Superior temporal gyrus (tissue), 1 donor: ENCODE measurements at regions not wholly inside any gene's neighbourhood (a gene's known extent, or its start where the extent isn't known, plus 50 kb on each side); places are given as distances from the start of the nearest gene placed in this dataset.

Source experiments
- DNase-seq: peaks from one replicate; pipeline ENCODE4 v3.0.0-alpha.2; 2016; ENCODE audit errors: extremely low spot score

DNA sequence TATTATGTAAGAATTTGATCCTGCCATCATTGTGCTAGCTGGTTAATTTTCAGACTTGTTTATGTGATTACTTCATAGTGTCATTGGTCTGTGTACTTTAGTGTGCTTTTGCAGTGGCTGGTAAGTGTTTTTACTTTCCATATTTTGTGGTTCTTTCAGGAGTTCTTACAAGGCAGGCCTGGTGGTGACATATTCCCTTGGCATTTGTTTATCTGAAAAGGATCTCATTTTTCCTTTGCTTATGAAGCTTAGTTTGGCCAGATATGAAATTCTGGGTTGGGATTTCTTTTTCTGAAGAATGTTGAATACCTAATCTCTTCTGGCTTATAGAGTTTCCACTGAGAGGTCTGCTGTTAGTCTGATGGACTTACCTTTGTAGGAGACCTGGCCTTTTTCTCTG, 72.8 kb upstream of the MC4R start:
- no peak for DNase-seq

- no peak for DNase-seq
Measured at GRCh38 chr18:60446821-60447220, 74.2 kb upstream of the MC4R start.

GRCh38 chr18:60448487-60449267, 76.1 kb upstream of the MC4R start:
- DNase-seq: no peak

DNA sequence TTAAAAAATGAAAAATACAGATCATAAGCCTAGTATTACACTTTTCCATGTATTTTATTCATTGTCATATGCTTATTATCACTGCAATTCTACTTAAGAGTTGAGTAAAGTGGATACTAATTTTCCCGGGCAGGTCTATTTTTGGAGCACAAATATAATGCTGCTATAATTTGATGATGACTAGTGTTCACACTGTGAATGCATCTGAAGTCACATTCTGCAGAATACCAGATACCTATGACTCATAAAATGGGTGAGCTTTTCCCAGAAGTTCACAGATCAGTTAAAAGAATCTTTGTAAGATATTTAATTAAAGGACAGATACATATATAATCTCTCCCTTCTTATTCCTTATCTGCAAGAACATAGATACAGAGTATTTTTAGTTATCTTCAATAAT, 79.8 kb upstream of the MC4R start:
- no peak for DNase-seq

DNA sequence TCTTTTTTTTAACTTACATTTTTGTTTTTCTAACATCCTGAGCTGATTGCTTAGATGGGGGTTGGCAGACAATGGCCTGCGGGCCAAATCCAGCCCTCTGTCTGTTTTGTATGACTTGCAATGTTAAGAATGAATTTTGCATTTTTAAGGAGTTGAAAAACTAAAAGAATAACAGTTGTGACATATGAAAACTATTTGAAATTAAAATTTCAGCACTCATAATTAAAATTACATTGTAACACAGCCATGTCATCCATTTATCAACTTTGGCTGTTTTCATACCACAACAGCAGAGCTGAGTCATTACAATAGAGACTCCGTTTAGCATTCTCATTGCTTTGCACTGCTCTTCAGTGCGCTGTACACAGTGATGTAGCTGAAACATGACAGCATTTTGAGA, 94.1 kb upstream of the MC4R start:
- no peak for DNase-seq

DNA sequence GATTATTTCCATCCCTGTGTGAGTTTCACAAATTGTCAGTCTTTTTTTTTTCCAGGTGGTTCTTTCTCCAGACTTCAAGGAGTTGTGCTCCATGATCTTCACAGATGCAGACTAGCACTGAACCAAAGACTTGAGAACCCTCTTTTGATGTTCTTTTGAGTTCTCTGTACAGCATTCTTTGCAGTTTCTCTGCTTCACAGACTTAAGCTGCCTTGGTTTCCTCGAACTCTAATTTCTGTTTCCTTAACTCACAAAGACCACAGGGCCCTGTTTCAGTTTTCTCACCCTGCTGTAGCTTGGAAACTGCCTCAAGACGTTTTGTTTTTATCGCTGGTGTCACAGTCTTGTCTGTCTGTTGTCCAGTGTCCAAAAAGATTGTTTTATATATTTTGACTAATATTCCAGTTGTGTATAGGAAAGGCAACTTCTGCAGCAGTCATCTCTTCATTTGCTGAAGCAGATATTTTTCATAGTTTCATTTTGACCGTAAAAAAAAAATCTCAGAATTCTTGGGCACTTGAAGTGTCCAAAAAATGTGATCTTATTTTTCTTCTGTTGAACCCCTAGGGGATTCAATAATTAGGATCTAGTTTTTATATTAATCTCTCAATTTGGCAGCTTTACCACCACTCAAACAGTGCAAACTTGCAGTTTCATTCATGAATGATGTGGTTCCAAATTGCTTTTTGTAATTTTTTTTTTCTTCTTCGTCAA, 97.0 kb upstream of the MC4R start:
- DNase-seq: no peak

DNA sequence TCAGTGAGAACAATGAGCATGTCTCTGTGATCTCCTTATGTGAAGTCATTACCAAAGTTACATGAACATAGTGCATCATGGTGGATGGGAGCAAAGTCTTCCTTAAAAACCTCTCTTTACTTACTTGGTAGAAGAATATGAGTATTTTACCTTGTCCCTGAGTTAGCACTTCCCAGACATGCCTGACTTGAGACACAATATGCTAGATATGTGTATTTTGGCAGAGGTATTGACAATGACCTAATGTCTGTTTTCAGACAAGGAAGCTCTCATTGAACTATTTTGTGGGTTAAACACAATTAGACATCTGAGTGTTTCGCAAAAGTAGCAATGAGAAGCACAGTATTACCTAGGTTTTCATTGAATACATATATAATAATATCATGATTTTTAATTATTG, 99.1 kb upstream of the MC4R start:
- no peak for DNase-seq

- DNase-seq: no peak
Measured at GRCh38 chr18:60485201-60485600, 112.6 kb upstream of the MC4R start.

DNA sequence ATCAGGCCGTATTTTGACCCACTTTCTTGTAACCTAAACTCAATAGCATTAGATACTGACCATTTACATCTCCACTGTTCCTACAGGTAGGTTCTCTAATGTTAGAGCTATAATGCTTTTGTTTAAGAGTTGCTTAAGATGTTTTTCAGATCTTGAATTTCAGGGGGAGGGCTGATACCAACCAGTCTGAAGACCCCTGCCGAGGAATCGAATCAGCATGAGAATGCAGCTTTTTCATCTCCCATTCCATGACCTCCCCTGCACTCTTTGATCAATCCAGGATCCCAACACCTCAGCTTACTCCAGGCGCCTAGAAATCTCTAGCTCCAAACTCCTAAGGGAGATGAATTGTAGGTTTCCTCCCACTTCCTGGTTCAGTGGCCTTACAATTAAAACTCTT, 120.5 kb upstream of the MC4R start:
- DNase-seq: no peak

- DNase-seq: no peak
Measured at GRCh38 chr18:60499675-60500074, 127.1 kb upstream of the MC4R start.

DNA sequence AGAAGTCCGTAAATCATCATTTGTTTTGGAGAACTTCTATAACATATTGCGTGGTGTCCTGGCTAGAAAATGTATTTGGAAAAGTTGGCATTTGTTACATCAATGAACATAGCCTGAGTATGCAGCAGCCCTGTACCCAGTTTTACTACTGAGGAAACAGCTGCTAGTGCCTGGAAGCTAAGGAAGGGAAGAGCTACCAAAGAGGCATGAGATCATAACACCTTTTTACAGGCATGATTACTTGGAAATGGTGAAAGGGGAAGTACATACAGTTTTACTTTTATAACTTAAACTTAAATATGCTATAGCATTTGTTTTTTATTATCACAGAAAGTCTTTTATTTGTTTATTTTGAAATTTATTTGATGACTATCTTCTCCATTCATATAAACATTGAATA, 128.4 kb upstream of the MC4R start:
- DNase-seq: no peak

- DNase-seq: no peak
Measured at GRCh38 chr18:60502591-60502990, 130.0 kb upstream of the MC4R start.

- DNase-seq: no peak
Measured at GRCh38 chr18:60503199-60503598, 130.6 kb upstream of the MC4R start.

DNA sequence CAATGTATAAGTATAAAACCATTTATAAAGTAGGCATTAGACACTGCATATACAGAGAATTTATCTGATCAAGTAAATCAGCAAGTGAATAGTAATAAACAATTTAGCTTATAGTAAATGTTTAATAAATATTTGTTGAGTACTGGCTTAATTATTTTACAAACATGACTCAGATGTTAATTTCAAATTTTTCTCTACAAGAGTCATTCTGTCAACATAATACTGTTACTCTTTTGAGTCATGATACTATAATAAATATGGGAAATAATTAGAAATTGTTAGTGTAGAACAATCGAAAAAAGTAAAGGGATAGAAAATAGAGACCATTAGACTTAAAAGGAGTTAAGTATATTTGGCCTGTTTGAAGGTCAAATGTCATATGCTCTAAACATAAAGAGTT, 133.6 kb upstream of the MC4R start:
- no peak for DNase-seq

DNA sequence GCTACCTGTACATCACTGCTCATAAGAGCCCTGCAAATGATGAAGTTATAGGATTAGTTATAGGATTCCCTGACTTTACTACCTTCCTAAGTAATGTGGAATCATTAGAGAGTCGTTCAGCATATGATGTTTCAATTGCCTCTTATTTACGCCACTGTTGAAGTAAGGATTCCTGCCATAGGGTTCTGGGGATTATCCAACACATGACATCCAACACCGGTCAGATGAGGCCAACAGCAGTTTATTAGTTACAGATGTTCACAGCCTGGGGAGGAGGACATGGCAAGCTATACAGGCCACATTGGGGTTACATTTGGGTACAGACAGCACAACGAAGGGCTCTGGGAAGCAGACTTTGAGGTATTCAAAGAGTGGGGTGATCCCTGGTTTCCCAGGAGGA, 134.1 kb upstream of the MC4R start:
- no peak for DNase-seq

DNA sequence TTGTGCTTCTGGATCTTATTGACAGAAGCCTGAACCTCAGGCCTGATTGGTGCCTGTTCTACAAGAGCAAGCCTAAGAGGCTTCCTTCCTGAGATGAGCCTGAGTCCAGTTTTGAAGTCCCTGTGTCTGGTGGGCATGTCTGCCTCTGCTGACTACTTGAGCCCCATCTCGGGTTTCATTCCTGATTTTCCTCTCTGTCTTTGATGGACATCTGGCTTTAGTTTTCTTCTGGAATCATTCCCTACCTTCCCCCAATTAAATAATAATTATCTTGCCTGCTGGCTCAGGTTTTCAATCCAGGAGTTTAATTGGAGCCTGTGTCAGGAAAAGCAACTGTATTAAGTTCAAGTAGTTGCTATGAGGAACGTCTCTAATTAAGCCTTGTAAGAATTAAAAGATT, 135.5 kb upstream of the MC4R start:
- no peak for DNase-seq

DNA sequence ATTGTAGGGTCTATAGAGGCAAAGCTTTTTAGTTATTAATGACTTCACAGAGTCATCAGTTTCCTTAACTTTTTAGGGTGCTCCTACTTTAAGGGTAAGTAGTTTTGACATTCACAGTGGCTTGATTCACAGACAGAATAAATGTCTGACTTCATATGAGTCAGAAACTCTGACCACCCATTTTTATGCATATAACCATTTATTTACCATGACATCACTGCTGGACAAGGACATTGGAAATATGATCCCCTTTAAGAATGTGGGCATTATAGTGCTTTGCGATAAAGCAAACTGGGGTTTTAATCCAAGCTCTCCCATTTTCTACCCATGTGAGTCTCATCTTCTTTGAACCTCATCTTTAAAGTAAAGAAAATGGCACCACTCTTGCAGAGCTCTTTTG, 162.0 kb upstream of the MC4R start:
- no peak for DNase-seq

DNA sequence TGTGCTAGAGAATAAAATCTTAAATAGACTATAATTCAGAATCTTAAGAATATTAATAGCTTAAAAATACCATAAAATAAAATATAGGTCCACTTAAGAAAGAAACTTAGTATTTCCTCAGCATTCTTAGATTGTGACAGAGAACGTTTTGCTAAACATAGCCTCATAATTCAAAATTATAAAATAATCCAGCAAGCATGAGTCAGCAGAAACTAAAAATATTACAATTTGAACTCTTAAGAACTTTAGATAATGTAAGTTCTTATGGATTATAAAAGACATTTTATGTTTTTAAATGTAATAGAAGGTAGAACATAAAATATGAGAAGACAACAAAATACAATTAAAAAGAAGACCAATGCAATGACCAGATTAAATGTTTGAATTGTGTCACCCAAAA, 164.5 kb upstream of the MC4R start:
- DNase-seq: no peak

- DNase-seq: no peak
Measured at GRCh38 chr18:60538891-60539290, 166.3 kb upstream of the MC4R start.

- DNase-seq: peak; percentile 47
Measured at GRCh38 chr18:60541661-60542060, 169.1 kb upstream of the MC4R start.

DNA sequence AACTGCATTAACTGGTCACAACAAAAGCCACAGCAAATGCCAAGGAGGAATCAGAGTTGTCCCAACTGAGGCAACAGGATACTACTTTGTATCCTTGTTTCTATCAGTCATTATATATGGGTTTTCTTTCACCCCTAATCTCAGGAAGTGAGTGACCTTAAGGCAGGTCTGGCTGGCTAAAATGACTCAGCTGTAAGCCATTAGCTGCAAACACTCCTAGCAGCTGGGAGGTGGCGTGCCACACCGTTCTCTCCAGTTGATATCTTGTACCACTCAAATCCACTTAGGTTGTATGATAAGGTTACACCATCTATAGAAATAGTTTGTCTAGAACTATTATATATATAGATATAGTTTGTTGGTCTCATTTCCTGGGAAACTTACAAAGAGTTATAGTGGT, 171.1 kb upstream of the MC4R start:
- DNase-seq: no peak

DNA sequence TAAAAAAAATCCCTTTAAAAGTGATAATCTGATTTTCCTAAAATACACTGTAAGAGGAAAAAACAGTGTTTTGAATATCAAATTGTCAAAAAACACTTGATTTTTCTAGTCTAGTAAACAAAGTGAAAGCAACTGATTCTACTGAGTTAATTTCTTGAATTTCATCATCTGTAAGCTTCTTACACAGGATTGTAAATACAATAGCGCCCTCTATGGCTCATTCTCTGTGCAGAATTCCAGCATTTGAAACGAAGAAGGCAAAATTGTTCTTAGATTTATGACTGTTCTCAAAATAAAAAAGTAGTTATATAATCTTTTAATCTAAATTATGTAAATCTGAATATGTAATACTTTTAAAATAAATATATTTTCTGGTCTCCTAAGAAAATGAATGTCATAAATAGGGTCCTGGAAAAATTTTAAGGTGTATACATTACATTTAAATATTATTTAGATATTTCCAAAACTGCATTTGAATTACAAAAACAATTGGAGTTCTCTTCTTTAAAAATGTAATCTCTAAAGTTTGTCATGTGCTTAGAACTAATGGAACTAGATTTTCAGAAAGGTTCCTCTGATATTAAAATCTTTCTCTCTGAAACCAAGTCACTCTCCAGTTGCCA, 176.9 kb upstream of the MC4R start:
- DNase-seq: peak; percentile 96

DNA sequence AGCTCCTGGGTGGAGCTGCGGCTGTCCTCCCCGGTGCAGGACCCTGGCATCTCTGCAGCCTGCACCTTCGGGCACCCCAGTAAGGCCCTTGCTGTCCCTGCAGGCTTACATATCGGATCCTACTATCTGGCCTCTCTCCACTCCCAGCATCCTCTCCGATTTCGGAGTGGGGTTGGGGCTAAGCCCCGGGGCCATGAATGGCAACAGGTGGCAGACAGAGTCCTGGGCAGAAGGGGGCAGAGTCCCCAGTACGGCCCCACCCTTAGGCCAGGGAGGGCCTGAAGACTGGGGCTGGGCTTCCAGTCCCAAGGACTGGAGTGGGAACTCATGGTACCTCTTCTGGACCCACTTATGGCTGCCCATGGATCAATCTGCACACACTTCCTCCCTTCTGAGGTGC, 180.4 kb upstream of the MC4R start:
- no peak for DNase-seq
